Uterus (tissue), 2 donors: ENCODE measurements at regions not wholly inside any gene's neighbourhood (a gene's known extent, or its start where the extent isn't known, plus 50 kb on each side); places are given as distances from the start of the nearest gene placed in this dataset.

ENCODE experiments used
- CTCF ChIP-seq, 4 experiments: fragments of 200-600 bp in 2 of 4; fragments of 450-650 bp in 2 of 4; sonication (generic) in 2 of 4; IDR thresholded peaks; one replicate each; pipeline ENCODE4 v1.5.1; 2016 to 2019; ENCODE audit warnings: antibody characterized with exemption in 4 of 4, mild to moderate bottlenecking in 2 of 4, moderate library complexity in 1 of 4
- POLR2A ChIP-seq, 2 donors: fragments of 450-650 bp; IDR thresholded peaks; one replicate each; pipeline ENCODE4 v1.6.1; 2016; ENCODE audit warnings: antibody characterized with exemption in 2 of 2, mild to moderate bottlenecking in 1 of 2, moderate library complexity in 1 of 2

- TF ChIP-seq CTCF (IDR thresholded peaks at IDR 0.05) (no peak), POLR2A (IDR thresholded peaks at IDR 0.05) (no peak)
Measured at GRCh38 chr10:52573347-52573746, 199.2 kb downstream of the MBL2 start.
